ENCODE measurements at regions not wholly inside any gene's neighbourhood (a gene's known extent, or its start where the extent isn't known, plus 50 kb on each side); places are given as distances from the start of the nearest gene placed in this dataset.

DNA sequence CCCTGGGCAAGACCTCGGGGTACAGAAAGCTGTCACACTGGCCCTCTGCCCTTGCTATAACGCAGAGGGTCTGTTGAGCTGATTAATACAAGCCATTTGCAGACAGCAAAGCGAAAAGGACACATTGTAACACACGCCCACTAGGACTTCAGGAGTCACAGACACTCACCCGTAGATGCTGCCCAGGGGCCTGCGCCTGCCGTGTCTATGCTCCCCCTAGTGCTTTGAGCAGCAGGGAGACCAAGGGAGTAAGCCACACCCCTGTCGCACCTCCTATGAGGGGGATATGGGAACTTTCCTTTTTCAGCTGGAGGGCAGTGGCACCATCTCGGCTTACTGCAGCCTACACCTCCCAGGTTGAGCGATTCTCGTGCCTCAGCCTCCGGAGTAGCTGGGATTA is 1930.2 kb downstream of the OLFM4 start:
- TF ChIP-seq, protein P1, sequence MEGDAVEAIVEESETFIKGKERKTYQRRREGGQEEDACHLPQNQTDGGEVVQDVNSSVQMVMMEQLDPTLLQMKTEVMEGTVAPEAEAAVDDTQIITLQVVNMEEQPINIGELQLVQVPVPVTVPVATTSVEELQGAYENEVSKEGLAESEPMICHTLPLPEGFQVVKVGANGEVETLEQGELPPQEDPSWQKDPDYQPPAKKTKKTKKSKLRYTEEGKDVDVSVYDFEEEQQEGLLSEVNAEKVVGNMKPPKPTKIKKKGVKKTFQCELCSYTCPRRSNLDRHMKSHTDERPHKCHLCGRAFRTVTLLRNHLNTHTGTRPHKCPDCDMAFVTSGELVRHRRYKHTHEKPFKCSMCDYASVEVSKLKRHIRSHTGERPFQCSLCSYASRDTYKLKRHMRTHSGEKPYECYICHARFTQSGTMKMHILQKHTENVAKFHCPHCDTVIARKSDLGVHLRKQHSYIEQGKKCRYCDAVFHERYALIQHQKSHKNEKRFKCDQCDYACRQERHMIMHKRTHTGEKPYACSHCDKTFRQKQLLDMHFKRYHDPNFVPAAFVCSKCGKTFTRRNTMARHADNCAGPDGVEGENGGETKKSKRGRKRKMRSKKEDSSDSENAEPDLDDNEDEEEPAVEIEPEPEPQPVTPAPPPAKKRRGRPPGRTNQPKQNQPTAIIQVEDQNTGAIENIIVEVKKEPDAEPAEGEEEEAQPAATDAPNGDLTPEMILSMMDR (IDR thresholded peaks at IDR 0.05) = no peak
- TF ChIP-seq POLR2A (IDR thresholded peaks at IDR 0.05) (no peak), EP300 (IDR thresholded peaks at IDR 0.05) (no peak)

Measured in sigmoid colon (tissue), 4 donors.